ENCODE measurements at regions not wholly inside any gene's neighbourhood (a gene's known extent, or its start where the extent isn't known, plus 50 kb on each side); places are given as distances from the start of the nearest gene placed in this dataset.
A peak's percentile ranks its signal among the peaks of the same experiment; 100 is the strongest.

- Mint-ChIP-seq H3K36me3 (ENCODE audit: low read depth) (no peaks in the 10 kb centered on the region), H3K9me3 (peaks cover 21% of the 10 kb centered on the region), H3K27me3 (ENCODE audit: insufficient read depth) (no peaks in the 10 kb centered on the region; the same call in 1 of the 2 replicates), H3K27ac (no peak overlapping the region), H3K4me3 (no peak overlapping the region), H3K4me1 (ENCODE audit: low read depth) (no peaks in the 10 kb centered on the region)
- no peak for DNase-seq
- no peak for TF ChIP-seq CTCF (IDR thresholded peaks at IDR 0.05)
Measured at GRCh38 chr11:30113326-30113898, 96.6 kb upstream of the KCNA4 start.

GRCh38 chr11:30116512-30116911, 99.7 kb upstream of the KCNA4 start:
- peaks cover 15% of the 10 kb centered on the region for H3K9me3 Mint-ChIP-seq
- H3K4me3 Mint-ChIP-seq = no peak overlapping the region
- H3K36me3 Mint-ChIP-seq (ENCODE audit: low read depth) = no peaks in the 10 kb centered on the region
- no peaks in the 10 kb centered on the region for H3K4me1 Mint-ChIP-seq (ENCODE audit: low read depth)
- TF ChIP-seq CTCF (IDR thresholded peaks at IDR 0.05) = no peak
- H3K27me3 Mint-ChIP-seq (ENCODE audit: insufficient read depth) = no peaks in the 10 kb centered on the region; the same call in 1 of the 2 replicates
- DNase-seq = no peak
- H3K27ac Mint-ChIP-seq = no peak overlapping the region

- H3K4me3 Mint-ChIP-seq = no peak overlapping the region
- no peak for TF ChIP-seq CTCF (IDR thresholded peaks at IDR 0.05)
- H3K9me3 Mint-ChIP-seq = peaks cover 6% of the 10 kb centered on the region
- no peaks in the 10 kb centered on the region for H3K27me3 Mint-ChIP-seq (ENCODE audit: insufficient read depth)
- DNase-seq = no peak
- no peak overlapping the region for H3K27ac Mint-ChIP-seq
- no peaks in the 10 kb centered on the region for H3K4me1 Mint-ChIP-seq (ENCODE audit: low read depth)
- no peaks in the 10 kb centered on the region for H3K36me3 Mint-ChIP-seq (ENCODE audit: low read depth)
Measured at GRCh38 chr11:30120045-30120589, 103.3 kb upstream of the KCNA4 start.

GRCh38 chr11:30125456-30125855, 105.4 kb upstream of the FSHB start:
- TF ChIP-seq CTCF (IDR thresholded peaks at IDR 0.05) = no peak
- H3K36me3 Mint-ChIP-seq (ENCODE audit: low read depth) = no peaks in the 10 kb centered on the region
- no peak overlapping the region for H3K4me3 Mint-ChIP-seq
- DNase-seq = no peak
- H3K27ac Mint-ChIP-seq = no peak overlapping the region
- H3K27me3 Mint-ChIP-seq (ENCODE audit: insufficient read depth) = no peaks in the 10 kb centered on the region
- H3K4me1 Mint-ChIP-seq (ENCODE audit: low read depth) = no peaks in the 10 kb centered on the region
- peaks cover 10% of the 10 kb centered on the region for H3K9me3 Mint-ChIP-seq

- no peaks in the 10 kb centered on the region for H3K4me1 Mint-ChIP-seq (ENCODE audit: low read depth)
- no peak overlapping the region for H3K27ac Mint-ChIP-seq
- H3K27me3 Mint-ChIP-seq (ENCODE audit: insufficient read depth) = no peaks in the 10 kb centered on the region
- TF ChIP-seq CTCF (IDR thresholded peaks at IDR 0.05) = peak; percentile 68; the same call in 1 of the 2 replicates
- no peaks in the 10 kb centered on the region for H3K36me3 Mint-ChIP-seq (ENCODE audit: low read depth)
- H3K4me3 Mint-ChIP-seq = no peak overlapping the region
- H3K9me3 Mint-ChIP-seq = peaks cover 9% of the 10 kb centered on the region
- peak; percentile 37 for DNase-seq
Measured at GRCh38 chr11:30128269-30128932, 102.4 kb upstream of the FSHB start.
